ENCODE measurements at regions not wholly inside any gene's neighbourhood (a gene's known extent, or its start where the extent isn't known, plus 50 kb on each side); places are given as distances from the start of the nearest gene placed in this dataset.

DNA sequence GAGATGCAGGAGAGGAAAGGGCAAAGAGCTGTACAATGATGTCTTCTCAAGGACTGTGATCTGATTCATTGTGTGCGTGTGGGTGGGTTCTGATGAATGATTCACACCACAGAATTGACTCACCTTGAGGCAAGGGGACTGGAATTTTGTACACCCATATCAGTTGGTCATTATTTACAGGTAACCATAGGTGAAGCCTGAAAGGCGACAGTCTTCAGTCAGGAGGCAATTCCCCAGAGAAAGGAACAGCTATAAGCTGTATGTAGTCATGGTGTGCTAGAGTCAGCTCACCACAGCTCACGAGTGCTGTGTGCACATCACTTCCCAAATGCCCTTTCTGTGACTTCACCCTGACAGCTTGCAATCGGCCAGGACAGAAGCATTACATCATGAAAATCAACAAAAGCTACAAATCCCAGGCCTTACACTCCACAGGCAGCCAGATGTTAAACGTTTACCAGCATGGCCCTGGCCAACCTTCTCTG lies 87.6 kb upstream of the RPS23 start (continued):
- TF ChIP-seq KDM3A (CRISPR knock-in tag; IDR thresholded peaks at IDR 0.05; ENCODE audit: low read depth) = no peak
- TF ChIP-seq ELF4 (CRISPR knock-in tag; IDR thresholded peaks at IDR 0.05; ENCODE audit: borderline replicate concordance) = no peak
- TF ChIP-seq, protein P1, sequence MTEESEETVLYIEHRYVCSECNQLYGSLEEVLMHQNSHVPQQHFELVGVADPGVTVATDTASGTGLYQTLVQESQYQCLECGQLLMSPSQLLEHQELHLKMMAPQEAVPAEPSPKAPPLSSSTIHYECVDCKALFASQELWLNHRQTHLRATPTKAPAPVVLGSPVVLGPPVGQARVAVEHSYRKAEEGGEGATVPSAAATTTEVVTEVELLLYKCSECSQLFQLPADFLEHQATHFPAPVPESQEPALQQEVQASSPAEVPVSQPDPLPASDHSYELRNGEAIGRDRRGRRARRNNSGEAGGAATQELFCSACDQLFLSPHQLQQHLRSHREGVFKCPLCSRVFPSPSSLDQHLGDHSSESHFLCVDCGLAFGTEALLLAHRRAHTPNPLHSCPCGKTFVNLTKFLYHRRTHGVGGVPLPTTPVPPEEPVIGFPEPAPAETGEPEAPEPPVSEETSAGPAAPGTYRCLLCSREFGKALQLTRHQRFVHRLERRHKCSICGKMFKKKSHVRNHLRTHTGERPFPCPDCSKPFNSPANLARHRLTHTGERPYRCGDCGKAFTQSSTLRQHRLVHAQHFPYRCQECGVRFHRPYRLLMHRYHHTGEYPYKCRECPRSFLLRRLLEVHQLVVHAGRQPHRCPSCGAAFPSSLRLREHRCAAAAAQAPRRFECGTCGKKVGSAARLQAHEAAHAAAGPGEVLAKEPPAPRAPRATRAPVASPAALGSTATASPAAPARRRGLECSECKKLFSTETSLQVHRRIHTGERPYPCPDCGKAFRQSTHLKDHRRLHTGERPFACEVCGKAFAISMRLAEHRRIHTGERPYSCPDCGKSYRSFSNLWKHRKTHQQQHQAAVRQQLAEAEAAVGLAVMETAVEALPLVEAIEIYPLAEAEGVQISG (CRISPR knock-in tag; IDR thresholded peaks at IDR 0.05) = no peak
- TF ChIP-seq SNRNP70 (IDR thresholded peaks at IDR 0.05; ENCODE audit: low read depth, low read length) = no peak
- TF ChIP-seq, protein P2, sequence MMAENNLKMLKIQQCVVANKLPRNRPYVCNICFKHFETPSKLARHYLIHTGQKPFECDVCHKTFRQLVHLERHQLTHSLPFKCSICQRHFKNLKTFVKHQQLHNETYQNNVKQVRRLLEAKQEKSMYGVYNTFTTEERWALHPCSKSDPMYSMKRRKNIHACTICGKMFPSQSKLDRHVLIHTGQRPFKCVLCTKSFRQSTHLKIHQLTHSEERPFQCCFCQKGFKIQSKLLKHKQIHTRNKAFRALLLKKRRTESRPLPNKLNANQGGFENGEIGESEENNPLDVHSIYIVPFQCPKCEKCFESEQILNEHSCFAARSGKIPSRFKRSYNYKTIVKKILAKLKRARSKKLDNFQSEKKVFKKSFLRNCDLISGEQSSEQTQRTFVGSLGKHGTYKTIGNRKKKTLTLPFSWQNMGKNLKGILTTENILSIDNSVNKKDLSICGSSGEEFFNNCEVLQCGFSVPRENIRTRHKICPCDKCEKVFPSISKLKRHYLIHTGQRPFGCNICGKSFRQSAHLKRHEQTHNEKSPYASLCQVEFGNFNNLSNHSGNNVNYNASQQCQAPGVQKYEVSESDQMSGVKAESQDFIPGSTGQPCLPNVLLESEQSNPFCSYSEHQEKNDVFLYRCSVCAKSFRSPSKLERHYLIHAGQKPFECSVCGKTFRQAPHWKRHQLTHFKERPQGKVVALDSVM (CRISPR knock-in tag; IDR thresholded peaks at IDR 0.05) = no peak
- TF ChIP-seq ASH2L (IDR thresholded peaks at IDR 0.05; ENCODE audit: insufficient read length, low read depth, low read length) = no peak
- no peak for TF ChIP-seq ZC3H13 (CRISPR knock-in tag; IDR thresholded peaks at IDR 0.05)
- no peak for TF ChIP-seq ZNF564 (CRISPR knock-in tag; IDR thresholded peaks at IDR 0.05)
- peak; percentile 52; the same call in 1 of the 2 replicates for TF ChIP-seq THAP11 (CRISPR knock-in tag; IDR thresholded peaks at IDR 0.05)
- no peak for TF ChIP-seq PCBP1 (IDR thresholded peaks at IDR 0.05; ENCODE audit: borderline replicate concordance, low read depth, low read length)
- peak; percentile 80; the same call in 1 of the 2 replicates for TF ChIP-seq ZBTB21 (CRISPR knock-in tag; IDR thresholded peaks at IDR 0.05)
- no peak for TF ChIP-seq KLF11 (CRISPR knock-in tag; IDR thresholded peaks at IDR 0.05)
- TF ChIP-seq, protein P3, sequence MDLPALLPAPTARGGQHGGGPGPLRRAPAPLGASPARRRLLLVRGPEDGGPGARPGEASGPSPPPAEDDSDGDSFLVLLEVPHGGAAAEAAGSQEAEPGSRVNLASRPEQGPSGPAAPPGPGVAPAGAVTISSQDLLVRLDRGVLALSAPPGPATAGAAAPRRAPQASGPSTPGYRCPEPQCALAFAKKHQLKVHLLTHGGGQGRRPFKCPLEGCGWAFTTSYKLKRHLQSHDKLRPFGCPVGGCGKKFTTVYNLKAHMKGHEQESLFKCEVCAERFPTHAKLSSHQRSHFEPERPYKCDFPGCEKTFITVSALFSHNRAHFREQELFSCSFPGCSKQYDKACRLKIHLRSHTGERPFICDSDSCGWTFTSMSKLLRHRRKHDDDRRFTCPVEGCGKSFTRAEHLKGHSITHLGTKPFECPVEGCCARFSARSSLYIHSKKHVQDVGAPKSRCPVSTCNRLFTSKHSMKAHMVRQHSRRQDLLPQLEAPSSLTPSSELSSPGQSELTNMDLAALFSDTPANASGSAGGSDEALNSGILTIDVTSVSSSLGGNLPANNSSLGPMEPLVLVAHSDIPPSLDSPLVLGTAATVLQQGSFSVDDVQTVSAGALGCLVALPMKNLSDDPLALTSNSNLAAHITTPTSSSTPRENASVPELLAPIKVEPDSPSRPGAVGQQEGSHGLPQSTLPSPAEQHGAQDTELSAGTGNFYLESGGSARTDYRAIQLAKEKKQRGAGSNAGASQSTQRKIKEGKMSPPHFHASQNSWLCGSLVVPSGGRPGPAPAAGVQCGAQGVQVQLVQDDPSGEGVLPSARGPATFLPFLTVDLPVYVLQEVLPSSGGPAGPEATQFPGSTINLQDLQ (CRISPR knock-in tag; IDR thresholded peaks at IDR 0.05) = no peak
- no peak for TF ChIP-seq ZNF329 (CRISPR knock-in tag; IDR thresholded peaks at IDR 0.05; ENCODE audit: low read depth)
- TF ChIP-seq MAFF (IDR thresholded peaks at IDR 0.05; ENCODE audit: low read depth, low read length) = no peak
- no peak for TF ChIP-seq EHMT2 (IDR thresholded peaks at IDR 0.05; ENCODE audit: borderline replicate concordance, low read depth, low read length)
- no peak for TF ChIP-seq HDAC6 (IDR thresholded peaks at IDR 0.05; ENCODE audit: low read depth, low read length)
- no peak for TF ChIP-seq ZNF296 (CRISPR knock-in tag; conservative IDR thresholded peaks at IDR 0.05)
- 0 out of 2 replicates have a peak, but pooled peaks have one; percentile 17 for TF ChIP-seq CBFB (CRISPR knock-in tag; IDR thresholded peaks at IDR 0.05)
- TF ChIP-seq GFI1 (CRISPR knock-in tag; IDR thresholded peaks at IDR 0.05; ENCODE audit: borderline replicate concordance) = peak; percentile 55; the same call in 1 of the 2 replicates
- TF ChIP-seq PPARG (CRISPR knock-in tag; conservative IDR thresholded peaks at IDR 0.05) = no peak
- TF ChIP-seq, protein P4, sequence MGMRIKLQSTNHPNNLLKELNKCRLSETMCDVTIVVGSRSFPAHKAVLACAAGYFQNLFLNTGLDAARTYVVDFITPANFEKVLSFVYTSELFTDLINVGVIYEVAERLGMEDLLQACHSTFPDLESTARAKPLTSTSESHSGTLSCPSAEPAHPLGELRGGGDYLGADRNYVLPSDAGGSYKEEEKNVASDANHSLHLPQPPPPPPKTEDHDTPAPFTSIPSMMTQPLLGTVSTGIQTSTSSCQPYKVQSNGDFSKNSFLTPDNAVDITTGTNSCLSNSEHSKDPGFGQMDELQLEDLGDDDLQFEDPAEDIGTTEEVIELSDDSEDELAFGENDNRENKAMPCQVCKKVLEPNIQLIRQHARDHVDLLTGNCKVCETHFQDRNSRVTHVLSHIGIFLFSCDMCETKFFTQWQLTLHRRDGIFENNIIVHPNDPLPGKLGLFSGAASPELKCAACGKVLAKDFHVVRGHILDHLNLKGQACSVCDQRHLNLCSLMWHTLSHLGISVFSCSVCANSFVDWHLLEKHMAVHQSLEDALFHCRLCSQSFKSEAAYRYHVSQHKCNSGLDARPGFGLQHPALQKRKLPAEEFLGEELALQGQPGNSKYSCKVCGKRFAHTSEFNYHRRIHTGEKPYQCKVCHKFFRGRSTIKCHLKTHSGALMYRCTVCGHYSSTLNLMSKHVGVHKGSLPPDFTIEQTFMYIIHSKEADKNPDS (CRISPR knock-in tag; IDR thresholded peaks at IDR 0.05) = no peak

All from HepG2 (cell line).